Stimulated activated CD4-positive, alpha-beta T cell treated with anti-CD3 and anti-CD28 coated beads, Interleukin-4, amount 100 ng/mL, for 48 hours (primary cell): ENCODE measurements at regions not wholly inside any gene's neighbourhood (a gene's known extent, or its start where the extent isn't known, plus 50 kb on each side); places are given as distances from the start of the nearest gene placed in this dataset.

ENCODE experiments used
- DNase-seq, 2 donors: peaks; one replicate each; pipeline ENCODE4 v3.0.0-alpha.2; 2020; ENCODE audit warnings: low read depth in 2 of 2

GRCh38 chr7:157482025-157482424 lies 145.2 kb downstream of the DNAJB6 start:
- DNase-seq = no peak

GRCh38 chr7:157482517-157483087 lies 145.8 kb downstream of the DNAJB6 start:
- DNase-seq = no peak

- DNase-seq = no peak
These were observed 146.7 kb downstream of the DNAJB6 start for GRCh38 chr7:157483515-157483914.

- no peak for DNase-seq
These were observed 147.2 kb downstream of the DNAJB6 start for GRCh38 chr7:157483971-157484410.

GRCh38 chr7:157484411-157485081 lies 147.7 kb downstream of the DNAJB6 start:
- no peak for DNase-seq

- no peak for DNase-seq
These were observed 148.6 kb downstream of the DNAJB6 start for GRCh38 chr7:157485361-157485831.

GRCh38 chr7:157486007-157486755 lies 149.4 kb downstream of the DNAJB6 start:
- no peak for DNase-seq

GRCh38 chr7:157487046-157487770 lies 150.4 kb downstream of the DNAJB6 start:
- DNase-seq = no peak

- DNase-seq = no peak
These were observed 151.5 kb downstream of the DNAJB6 start for GRCh38 chr7:157488281-157488680.

GRCh38 chr7:157488966-157489365 lies 152.2 kb downstream of the DNAJB6 start:
- DNase-seq = no peak
